IMR-90 (cell line): ENCODE measurements at regions not wholly inside any gene's neighbourhood (a gene's known extent, or its start where the extent isn't known, plus 50 kb on each side); places are given as distances from the start of the nearest gene placed in this dataset.

Experiments
- BHLHE40 ChIP-seq: fragments of 150-350 bp; IDR thresholded peaks from 2 replicates; pipeline ENCODE4 v1.6.1; 2016; ENCODE audit warnings: mild to moderate bottlenecking, low read depth, low read length
- CEBPB ChIP-seq: IDR thresholded peaks from 2 replicates; pipeline ENCODE4 v1.6.1; 2012; ENCODE audit warnings: low read depth, low read length, improper control_type of control experiment
- MAZ ChIP-seq: IDR thresholded peaks from 2 replicates; pipeline ENCODE4 v1.6.1; 2012; ENCODE audit warnings: low read depth, mild to moderate bottlenecking, low read length, improper control_type of control experiment, moderate library complexity, borderline replicate concordance
- MXI1 ChIP-seq: IDR thresholded peaks from 2 replicates; pipeline ENCODE4 v1.6.1; 2012; ENCODE audit warnings: low read depth, mild to moderate bottlenecking, low read length, moderate library complexity, borderline replicate concordance
- NFE2L2 ChIP-seq: fragments of 150-350 bp; IDR thresholded peaks from 2 replicates; pipeline ENCODE4 v1.6.1; 2016; ENCODE audit warnings: low read depth, mild to moderate bottlenecking, low read length
- POLR2A ChIP-seq: IDR thresholded peaks from 2 replicates; pipeline ENCODE4 v1.6.1; 2012; ENCODE audit warnings: mild to moderate bottlenecking, low read depth, low read length
- RAD21 ChIP-seq: IDR thresholded peaks from 2 replicates; pipeline ENCODE4 v1.6.1; 2012; ENCODE audit warnings: low read length, improper control_type of control experiment
- RFX5 ChIP-seq: IDR thresholded peaks from 2 replicates; pipeline ENCODE4 v1.8.0; 2012; ENCODE audit warnings: low read depth, mild to moderate bottlenecking, low read length, moderate library complexity
- SMC3 ChIP-seq: fragments of 150-350 bp; IDR thresholded peaks from 2 replicates; pipeline ENCODE4 v1.6.1; 2016; ENCODE audit warnings: low read depth, mild to moderate bottlenecking, antibody characterized with exemption, low read length, moderate library complexity
- TF ChIP-seq, protein P1 (sequence below): conservative IDR thresholded peaks from 2 replicates; pipeline ENCODE4 v1.5.1; 2012; ENCODE audit warnings: mild to moderate bottlenecking, low read depth, low read length, improper control_type of control experiment
- TF ChIP-seq, protein P2 (sequence below): fragments of 150-350 bp; IDR thresholded peaks from 2 replicates; pipeline ENCODE4 v1.6.1; 2017; ENCODE audit warnings: mild to moderate bottlenecking, antibody characterized with exemption, low read length, low read depth
- TF ChIP-seq, protein P3 (sequence below): fragments of 150-350 bp; IDR thresholded peaks from 2 replicates; pipeline ENCODE4 v1.6.1; 2016; ENCODE audit warnings: low read depth, mild to moderate bottlenecking, low read length, moderate library complexity, borderline replicate concordance

DNA sequence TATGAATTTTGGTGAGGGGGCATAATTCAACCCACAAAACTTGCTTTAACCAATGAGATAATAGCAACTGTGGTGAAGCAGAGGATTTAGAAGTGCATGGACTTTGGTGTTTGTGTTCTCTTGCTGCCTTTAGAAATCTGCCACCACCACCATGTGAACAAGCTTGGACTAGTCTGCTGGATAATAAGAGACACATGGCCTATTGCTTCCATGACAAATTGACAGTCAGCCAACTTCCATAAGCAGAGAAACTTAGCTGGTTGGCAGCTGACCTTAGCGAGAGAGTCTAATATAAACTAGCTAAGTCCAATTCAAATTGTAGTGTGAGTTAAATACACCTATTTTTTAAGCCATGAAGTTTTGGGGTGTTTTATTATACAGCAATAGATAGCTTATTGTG lies 482.1 kb upstream of the ANO5 start:
- no peak for TF ChIP-seq POLR2A
- TF ChIP-seq, protein P1, sequence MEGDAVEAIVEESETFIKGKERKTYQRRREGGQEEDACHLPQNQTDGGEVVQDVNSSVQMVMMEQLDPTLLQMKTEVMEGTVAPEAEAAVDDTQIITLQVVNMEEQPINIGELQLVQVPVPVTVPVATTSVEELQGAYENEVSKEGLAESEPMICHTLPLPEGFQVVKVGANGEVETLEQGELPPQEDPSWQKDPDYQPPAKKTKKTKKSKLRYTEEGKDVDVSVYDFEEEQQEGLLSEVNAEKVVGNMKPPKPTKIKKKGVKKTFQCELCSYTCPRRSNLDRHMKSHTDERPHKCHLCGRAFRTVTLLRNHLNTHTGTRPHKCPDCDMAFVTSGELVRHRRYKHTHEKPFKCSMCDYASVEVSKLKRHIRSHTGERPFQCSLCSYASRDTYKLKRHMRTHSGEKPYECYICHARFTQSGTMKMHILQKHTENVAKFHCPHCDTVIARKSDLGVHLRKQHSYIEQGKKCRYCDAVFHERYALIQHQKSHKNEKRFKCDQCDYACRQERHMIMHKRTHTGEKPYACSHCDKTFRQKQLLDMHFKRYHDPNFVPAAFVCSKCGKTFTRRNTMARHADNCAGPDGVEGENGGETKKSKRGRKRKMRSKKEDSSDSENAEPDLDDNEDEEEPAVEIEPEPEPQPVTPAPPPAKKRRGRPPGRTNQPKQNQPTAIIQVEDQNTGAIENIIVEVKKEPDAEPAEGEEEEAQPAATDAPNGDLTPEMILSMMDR = no peak
- TF ChIP-seq MXI1 = no peak
- TF ChIP-seq MAZ = no peak
- TF ChIP-seq, protein P2, sequence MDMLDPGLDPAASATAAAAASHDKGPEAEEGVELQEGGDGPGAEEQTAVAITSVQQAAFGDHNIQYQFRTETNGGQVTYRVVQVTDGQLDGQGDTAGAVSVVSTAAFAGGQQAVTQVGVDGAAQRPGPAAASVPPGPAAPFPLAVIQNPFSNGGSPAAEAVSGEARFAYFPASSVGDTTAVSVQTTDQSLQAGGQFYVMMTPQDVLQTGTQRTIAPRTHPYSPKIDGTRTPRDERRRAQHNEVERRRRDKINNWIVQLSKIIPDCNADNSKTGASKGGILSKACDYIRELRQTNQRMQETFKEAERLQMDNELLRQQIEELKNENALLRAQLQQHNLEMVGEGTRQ = no peak
- no peak for TF ChIP-seq RAD21
- no peak for TF ChIP-seq BHLHE40
- no peak for TF ChIP-seq CEBPB
- no peak for TF ChIP-seq SMC3
- TF ChIP-seq, protein P3, sequence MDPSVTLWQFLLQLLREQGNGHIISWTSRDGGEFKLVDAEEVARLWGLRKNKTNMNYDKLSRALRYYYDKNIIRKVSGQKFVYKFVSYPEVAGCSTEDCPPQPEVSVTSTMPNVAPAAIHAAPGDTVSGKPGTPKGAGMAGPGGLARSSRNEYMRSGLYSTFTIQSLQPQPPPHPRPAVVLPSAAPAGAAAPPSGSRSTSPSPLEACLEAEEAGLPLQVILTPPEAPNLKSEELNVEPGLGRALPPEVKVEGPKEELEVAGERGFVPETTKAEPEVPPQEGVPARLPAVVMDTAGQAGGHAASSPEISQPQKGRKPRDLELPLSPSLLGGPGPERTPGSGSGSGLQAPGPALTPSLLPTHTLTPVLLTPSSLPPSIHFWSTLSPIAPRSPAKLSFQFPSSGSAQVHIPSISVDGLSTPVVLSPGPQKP = no peak
- no peak for TF ChIP-seq NFE2L2
- TF ChIP-seq RFX5 = no peak
